WTC11 (cell line): ENCODE measurements at regions not wholly inside any gene's neighbourhood (a gene's known extent, or its start where the extent isn't known, plus 50 kb on each side); places are given as distances from the start of the nearest gene placed in this dataset.

ENCODE experiments used
- ATAC-seq: fragments of 200-7000 bp; cut with Tn5 transposase; 2 replicates; pipeline ENCODE4 v1.10.0; 2021; ENCODE audit warnings: mild to moderate bottlenecking, moderate library complexity
- CTCF ChIA-PET: fragments of 300-600 bp; sonication (Branson Sonifier 250); formaldehyde crosslinking; loops from one replicate; lab custom pipeline; 2021; ENCODE audit warnings: antibody characterized with exemption; lab: Charles Lee
- POLR2A ChIA-PET: fragments of 350-600 bp; sonication (Branson Sonifier 250); formaldehyde crosslinking; loops from one replicate; lab custom pipeline; 2021; ENCODE audit warnings: antibody characterized with exemption; lab: Charles Lee
- DNase-seq: peaks from one replicate; pipeline ENCODE4 v3.0.0; 2021; ENCODE audit warnings: low spot score
- H3K27ac Mint-ChIP-seq: 2 replicates; pipeline ENCODE4 v1.8.0; 2021; ENCODE audit warnings: mixed read lengths
- H3K27me3 Mint-ChIP-seq: 2 replicates; pipeline ENCODE4 v1.8.0; 2021; ENCODE audit warnings: low read depth, mild to moderate bottlenecking, moderate library complexity, mixed read lengths
- H3K36me3 Mint-ChIP-seq: 2 replicates; pipeline ENCODE4 v1.8.0; 2021; ENCODE audit warnings: mixed read lengths
- H3K4me1 Mint-ChIP-seq: 2 replicates; pipeline ENCODE4 v1.8.0; 2022; ENCODE audit warnings: mixed read lengths
- H3K4me3 Mint-ChIP-seq: 2 replicates; pipeline ENCODE4 v1.8.0; 2021; ENCODE audit warnings: mild to moderate bottlenecking, moderate library complexity, mixed read lengths
- H3K9me3 Mint-ChIP-seq: 2 replicates; pipeline ENCODE4 v1.8.0; 2021; ENCODE audit warnings: mixed read lengths
- CREM ChIP-seq: sonication (generic); formaldehyde crosslinking; IDR thresholded peaks from 2 replicates; pipeline ENCODE4 v1.8.1; 2022; ENCODE audit warnings: mild to moderate bottlenecking, missing genetic modification reagents, moderate library complexity
- E2F4 ChIP-seq: sonication (generic); formaldehyde crosslinking; IDR thresholded peaks from 2 replicates; pipeline ENCODE4 v1.8.1; 2022; ENCODE audit warnings: low read depth, mild to moderate bottlenecking, moderate library complexity, missing genetic modification reagents, borderline replicate concordance
- E2F5 ChIP-seq: sonication (generic); formaldehyde crosslinking; IDR thresholded peaks from 2 replicates; pipeline ENCODE4 v1.8.1; 2022; ENCODE audit warnings: mild to moderate bottlenecking, moderate library complexity, missing genetic modification reagents
- ERG ChIP-seq: fragments of 250-450 bp; sonication (Bioruptor Pico); IDR thresholded peaks from 2 replicates; pipeline ENCODE4 v1.8.0; 2021; ENCODE audit warnings: mild to moderate bottlenecking
- GRHL2 ChIP-seq: fragments of 250-450 bp; sonication (Bioruptor Pico); IDR thresholded peaks from 2 replicates; pipeline ENCODE4 v1.8.0; 2022; ENCODE audit warnings: mild to moderate bottlenecking, moderate library complexity; ENCODE audit not compliant: insufficient replicate concordance, severe bottlenecking
- GTF2I ChIP-seq: fragments of 250-450 bp; sonication (Bioruptor Pico); conservative IDR thresholded peaks from 2 replicates; pipeline ENCODE4 v1.4.0; 2021; ENCODE audit warnings: mild to moderate bottlenecking
- HMGA2 ChIP-seq: fragments of 250-450 bp; sonication (Bioruptor Pico); IDR thresholded peaks from 2 replicates; pipeline ENCODE4 v1.4.0; 2021; ENCODE audit warnings: mild to moderate bottlenecking, moderate library complexity
- NFYB ChIP-seq: sonication (generic); formaldehyde crosslinking; conservative IDR thresholded peaks from 2 replicates; pipeline ENCODE4 v1.8.0; 2022; ENCODE audit warnings: low read depth, missing genetic modification reagents
- NR2C2 ChIP-seq: sonication (generic); formaldehyde crosslinking; IDR thresholded peaks from 2 replicates; pipeline ENCODE4 v1.8.0; 2022; ENCODE audit warnings: mild to moderate bottlenecking, missing genetic modification reagents
- NR3C1 ChIP-seq: sonication (generic); formaldehyde crosslinking; conservative IDR thresholded peaks from 2 replicates; pipeline ENCODE4 v1.8.1; 2023; ENCODE audit warnings: low read depth, mild to moderate bottlenecking, missing genetic modification reagents
- RELA ChIP-seq: sonication (generic); formaldehyde crosslinking; IDR thresholded peaks from 2 replicates; pipeline ENCODE4 v1.8.1; 2022; ENCODE audit warnings: missing genetic modification reagents, mild to moderate bottlenecking, borderline replicate concordance
- TP53 ChIP-seq: sonication (generic); formaldehyde crosslinking; IDR thresholded peaks from 2 replicates; pipeline ENCODE4 v1.8.1; 2023; ENCODE audit warnings: mild to moderate bottlenecking, missing genetic modification reagents
- ZBTB43 ChIP-seq: sonication (generic); formaldehyde crosslinking; IDR thresholded peaks from 2 replicates; pipeline ENCODE4 v1.8.1; 2023; ENCODE audit warnings: mild to moderate bottlenecking, missing genetic modification reagents
- ZNF396 ChIP-seq: fragments of 250-450 bp; sonication (Bioruptor Pico); IDR thresholded peaks from 2 replicates; pipeline ENCODE4 v1.8.0; 2021; ENCODE audit warnings: mild to moderate bottlenecking, moderate library complexity, borderline replicate concordance
- TF ChIP-seq, protein P1 (sequence below): fragments of 250-450 bp; sonication (Bioruptor Pico); IDR thresholded peaks from 2 replicates; pipeline ENCODE4 v1.9.0; 2021; ENCODE audit warnings: mild to moderate bottlenecking
- TF ChIP-seq, protein P2 (sequence below): fragments of 250-450 bp; sonication (Bioruptor Pico); IDR thresholded peaks from 2 replicates; pipeline ENCODE4 v1.9.0; 2021; ENCODE audit warnings: mild to moderate bottlenecking
- TF ChIP-seq, protein P3 (sequence below): sonication (generic); formaldehyde crosslinking; IDR thresholded peaks from 2 replicates; pipeline ENCODE4 v1.8.1; 2022; ENCODE audit warnings: missing genetic modification reagents, borderline replicate concordance
- TF ChIP-seq, protein P4 (sequence below): sonication (generic); formaldehyde crosslinking; IDR thresholded peaks from 2 replicates; pipeline ENCODE4 v1.8.0; 2023; ENCODE audit warnings: mild to moderate bottlenecking, missing genetic modification reagents
- TF ChIP-seq, protein P5 (sequence below): fragments of 250-450 bp; sonication (Bioruptor Pico); conservative IDR thresholded peaks from 2 replicates; pipeline ENCODE4 v1.9.0; 2021; ENCODE audit warnings: mild to moderate bottlenecking

DNA sequence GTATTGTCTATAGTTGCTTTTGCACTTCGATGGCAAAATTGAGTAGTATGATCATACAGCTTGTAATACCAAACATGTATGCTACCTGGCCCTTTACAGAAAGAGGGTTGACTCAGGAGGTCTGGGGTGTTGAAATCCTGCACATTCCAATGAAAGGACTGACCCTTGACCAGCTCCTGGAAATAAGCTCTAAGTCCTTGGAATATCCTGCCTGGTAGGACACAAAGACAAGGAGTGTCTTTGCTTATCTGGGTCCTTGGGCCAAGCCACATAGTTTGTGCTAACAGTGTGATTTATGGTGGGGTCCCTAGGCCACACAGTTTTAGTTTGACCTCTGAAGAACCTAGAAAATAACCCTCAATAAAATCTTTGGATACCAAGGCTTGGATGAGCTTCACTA lies 89.3 kb upstream of the FTMT start:
- ATAC-seq (no peak), DNase-seq (no peak)
- no peak overlapping the region for H3K27ac Mint-ChIP-seq
- POLR2A ChIA-PET: no interaction called here
- peaks cover 6% of the 10 kb centered on the region; the same call in 1 of the 2 replicates for H3K4me1 Mint-ChIP-seq
- no peaks in the 10 kb centered on the region for H3K27me3 Mint-ChIP-seq
- TF ChIP-seq E2F4 (no peak), CREM (CRISPR knock-in tag) (no peak), GTF2I (CRISPR knock-in tag) (no peak), NFYB (no peak), E2F5 (CRISPR knock-in tag) (no peak), ERG (CRISPR knock-in tag) (no peak), RELA (no peak)
- TF ChIP-seq, protein P1, sequence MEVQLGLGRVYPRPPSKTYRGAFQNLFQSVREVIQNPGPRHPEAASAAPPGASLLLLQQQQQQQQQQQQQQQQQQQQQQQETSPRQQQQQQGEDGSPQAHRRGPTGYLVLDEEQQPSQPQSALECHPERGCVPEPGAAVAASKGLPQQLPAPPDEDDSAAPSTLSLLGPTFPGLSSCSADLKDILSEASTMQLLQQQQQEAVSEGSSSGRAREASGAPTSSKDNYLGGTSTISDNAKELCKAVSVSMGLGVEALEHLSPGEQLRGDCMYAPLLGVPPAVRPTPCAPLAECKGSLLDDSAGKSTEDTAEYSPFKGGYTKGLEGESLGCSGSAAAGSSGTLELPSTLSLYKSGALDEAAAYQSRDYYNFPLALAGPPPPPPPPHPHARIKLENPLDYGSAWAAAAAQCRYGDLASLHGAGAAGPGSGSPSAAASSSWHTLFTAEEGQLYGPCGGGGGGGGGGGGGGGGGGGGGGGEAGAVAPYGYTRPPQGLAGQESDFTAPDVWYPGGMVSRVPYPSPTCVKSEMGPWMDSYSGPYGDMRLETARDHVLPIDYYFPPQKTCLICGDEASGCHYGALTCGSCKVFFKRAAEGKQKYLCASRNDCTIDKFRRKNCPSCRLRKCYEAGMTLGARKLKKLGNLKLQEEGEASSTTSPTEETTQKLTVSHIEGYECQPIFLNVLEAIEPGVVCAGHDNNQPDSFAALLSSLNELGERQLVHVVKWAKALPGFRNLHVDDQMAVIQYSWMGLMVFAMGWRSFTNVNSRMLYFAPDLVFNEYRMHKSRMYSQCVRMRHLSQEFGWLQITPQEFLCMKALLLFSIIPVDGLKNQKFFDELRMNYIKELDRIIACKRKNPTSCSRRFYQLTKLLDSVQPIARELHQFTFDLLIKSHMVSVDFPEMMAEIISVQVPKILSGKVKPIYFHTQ (CRISPR knock-in tag): no peak
- TF ChIP-seq, protein P2, sequence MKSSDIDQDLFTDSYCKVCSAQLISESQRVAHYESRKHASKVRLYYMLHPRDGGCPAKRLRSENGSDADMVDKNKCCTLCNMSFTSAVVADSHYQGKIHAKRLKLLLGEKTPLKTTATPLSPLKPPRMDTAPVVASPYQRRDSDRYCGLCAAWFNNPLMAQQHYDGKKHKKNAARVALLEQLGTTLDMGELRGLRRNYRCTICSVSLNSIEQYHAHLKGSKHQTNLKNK (CRISPR knock-in tag): no peak
- TF ChIP-seq, protein P3, sequence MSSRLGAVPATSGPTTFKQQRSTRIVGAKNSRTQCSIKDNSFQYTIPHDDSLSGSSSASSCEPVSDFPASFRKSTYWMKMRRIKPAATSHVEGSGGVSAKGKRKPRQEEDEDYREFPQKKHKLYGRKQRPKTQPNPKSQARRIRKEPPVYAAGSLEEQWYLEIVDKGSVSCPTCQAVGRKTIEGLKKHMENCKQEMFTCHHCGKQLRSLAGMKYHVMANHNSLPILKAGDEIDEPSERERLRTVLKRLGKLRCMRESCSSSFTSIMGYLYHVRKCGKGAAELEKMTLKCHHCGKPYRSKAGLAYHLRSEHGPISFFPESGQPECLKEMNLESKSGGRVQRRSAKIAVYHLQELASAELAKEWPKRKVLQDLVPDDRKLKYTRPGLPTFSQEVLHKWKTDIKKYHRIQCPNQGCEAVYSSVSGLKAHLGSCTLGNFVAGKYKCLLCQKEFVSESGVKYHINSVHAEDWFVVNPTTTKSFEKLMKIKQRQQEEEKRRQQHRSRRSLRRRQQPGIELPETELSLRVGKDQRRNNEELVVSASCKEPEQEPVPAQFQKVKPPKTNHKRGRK (CRISPR knock-in tag): no peak
- TF ChIP-seq, protein P4, sequence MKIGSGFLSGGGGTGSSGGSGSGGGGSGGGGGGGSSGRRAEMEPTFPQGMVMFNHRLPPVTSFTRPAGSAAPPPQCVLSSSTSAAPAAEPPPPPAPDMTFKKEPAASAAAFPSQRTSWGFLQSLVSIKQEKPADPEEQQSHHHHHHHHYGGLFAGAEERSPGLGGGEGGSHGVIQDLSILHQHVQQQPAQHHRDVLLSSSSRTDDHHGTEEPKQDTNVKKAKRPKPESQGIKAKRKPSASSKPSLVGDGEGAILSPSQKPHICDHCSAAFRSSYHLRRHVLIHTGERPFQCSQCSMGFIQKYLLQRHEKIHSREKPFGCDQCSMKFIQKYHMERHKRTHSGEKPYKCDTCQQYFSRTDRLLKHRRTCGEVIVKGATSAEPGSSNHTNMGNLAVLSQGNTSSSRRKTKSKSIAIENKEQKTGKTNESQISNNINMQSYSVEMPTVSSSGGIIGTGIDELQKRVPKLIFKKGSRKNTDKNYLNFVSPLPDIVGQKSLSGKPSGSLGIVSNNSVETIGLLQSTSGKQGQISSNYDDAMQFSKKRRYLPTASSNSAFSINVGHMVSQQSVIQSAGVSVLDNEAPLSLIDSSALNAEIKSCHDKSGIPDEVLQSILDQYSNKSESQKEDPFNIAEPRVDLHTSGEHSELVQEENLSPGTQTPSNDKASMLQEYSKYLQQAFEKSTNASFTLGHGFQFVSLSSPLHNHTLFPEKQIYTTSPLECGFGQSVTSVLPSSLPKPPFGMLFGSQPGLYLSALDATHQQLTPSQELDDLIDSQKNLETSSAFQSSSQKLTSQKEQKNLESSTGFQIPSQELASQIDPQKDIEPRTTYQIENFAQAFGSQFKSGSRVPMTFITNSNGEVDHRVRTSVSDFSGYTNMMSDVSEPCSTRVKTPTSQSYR (CRISPR knock-in tag): no peak
- H3K4me3 Mint-ChIP-seq: no peak overlapping the region
- no peaks in the 10 kb centered on the region for H3K9me3 Mint-ChIP-seq
- CTCF ChIA-PET: no interaction called here
- H3K36me3 Mint-ChIP-seq: no peaks in the 10 kb centered on the region

DNA sequence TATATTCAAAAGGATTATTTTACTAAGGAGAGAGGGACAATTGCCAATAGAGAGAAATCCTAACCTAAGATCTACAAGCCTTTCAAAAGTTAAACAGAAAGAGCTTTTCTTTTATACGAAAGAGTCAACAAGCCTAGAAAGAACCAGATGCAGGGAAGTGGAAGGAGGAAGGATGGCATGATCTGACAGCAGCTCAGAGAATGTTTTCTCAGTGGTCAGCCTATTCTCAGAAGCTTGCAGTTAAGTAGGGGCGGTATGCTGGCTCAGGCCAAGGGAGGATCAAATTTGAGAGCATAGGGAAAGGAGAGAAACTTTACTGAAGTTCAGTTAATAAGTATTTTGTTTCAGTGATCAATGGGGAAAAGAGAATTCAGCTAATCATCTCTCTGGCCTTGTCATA lies 88.0 kb upstream of the FTMT start:
- H3K4me1 Mint-ChIP-seq: 0 out of 2 replicates have a peak, but pooled peaks cover under 1% of the 10 kb centered on the region
- ATAC-seq: no peak
- CTCF ChIA-PET: no interaction called here
- H3K27me3 Mint-ChIP-seq: no peaks in the 10 kb centered on the region
- no peaks in the 10 kb centered on the region for H3K36me3 Mint-ChIP-seq
- POLR2A ChIA-PET: no interaction called here
- no peak overlapping the region for H3K27ac Mint-ChIP-seq
- no peak overlapping the region for H3K4me3 Mint-ChIP-seq
- no peak for DNase-seq
- TF ChIP-seq NR2C2 (no peak), HMGA2 (CRISPR knock-in tag) (no peak), GRHL2 (CRISPR knock-in tag) (no peak), ZNF396 (CRISPR knock-in tag) (no peak), ZBTB43 (CRISPR knock-in tag) (no peak), CREM (CRISPR knock-in tag) (no peak), TP53 (CRISPR knock-in tag) (no peak), NR3C1 (CRISPR knock-in tag) (no peak)
- TF ChIP-seq, protein P5, sequence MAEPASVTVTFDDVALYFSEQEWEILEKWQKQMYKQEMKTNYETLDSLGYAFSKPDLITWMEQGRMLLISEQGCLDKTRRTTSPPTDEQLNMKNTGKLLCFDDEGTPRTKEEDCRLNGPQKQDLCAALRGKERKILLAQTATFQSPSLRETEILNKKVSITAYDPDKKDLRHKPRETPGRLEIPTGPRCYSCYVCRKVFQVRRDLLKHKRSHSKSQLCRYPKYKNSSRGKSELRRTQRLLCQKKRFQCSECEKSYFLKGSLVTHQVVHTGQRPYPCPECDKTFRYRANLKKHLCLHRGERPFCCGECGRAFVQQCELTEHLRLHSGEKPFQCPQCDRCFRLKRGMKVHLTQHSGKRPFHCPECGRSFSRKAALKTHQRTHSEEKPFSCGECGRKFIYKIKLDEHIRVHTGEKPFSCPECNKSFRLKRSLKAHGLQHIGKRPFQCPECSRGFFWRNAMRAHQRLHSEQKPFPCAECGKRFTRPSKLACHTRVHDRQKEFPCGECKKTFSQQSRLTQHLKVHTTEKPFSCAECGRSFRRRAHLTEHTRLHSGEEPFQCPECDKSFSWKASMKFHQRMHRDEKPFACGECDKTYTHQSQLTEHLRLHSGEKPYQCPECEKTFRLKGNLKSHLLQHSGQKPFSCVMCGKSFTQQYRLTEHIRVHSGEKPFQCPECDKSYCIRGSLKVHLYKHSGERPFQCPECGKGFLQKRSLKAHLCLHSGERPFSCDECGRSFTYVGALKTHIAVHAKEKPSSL: no peak
- no peaks in the 10 kb centered on the region for H3K9me3 Mint-ChIP-seq
